HG03460 (cell line): ENCODE measurements at regions not wholly inside any gene's neighbourhood (a gene's known extent, or its start where the extent isn't known, plus 50 kb on each side); places are given as distances from the start of the nearest gene placed in this dataset.

Source experiments
- ATAC-seq: cut with Tn5 transposase; IDR thresholded peaks from one replicate; pipeline ENCODE4 v1.9.1; 2021; ENCODE audit not compliant: unreplicated experiment

GRCh38 chr3:5426094-5426883, 238.8 kb downstream of the EDEM1 start:
- peak; percentile 46 for ATAC-seq

DNA sequence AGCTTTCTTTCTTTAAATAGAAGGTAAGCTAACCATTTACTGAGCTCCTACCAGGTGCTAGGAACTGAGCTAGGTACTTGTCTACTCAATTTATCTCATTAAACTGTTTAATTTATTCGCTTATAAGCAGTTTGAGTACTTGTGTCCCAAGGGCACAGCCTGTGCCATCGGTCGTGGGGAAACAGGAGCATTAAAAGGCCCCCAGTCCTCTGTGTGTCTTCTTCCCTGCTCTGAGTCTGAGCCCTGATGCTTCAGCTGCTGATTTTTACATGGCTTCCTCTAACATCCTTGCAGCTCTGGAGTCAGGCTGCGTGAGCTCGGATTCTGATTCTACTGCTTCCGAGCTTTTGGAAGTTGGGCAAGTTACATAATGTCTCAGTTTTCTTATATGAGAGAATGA, 239.5 kb downstream of the EDEM1 start:
- ATAC-seq = no peak

GRCh38 chr3:5427938-5428337, 240.4 kb downstream of the EDEM1 start:
- ATAC-seq = no peak

- peak; percentile 84 for ATAC-seq
Measured at GRCh38 chr3:5428607-5429516, 241.4 kb downstream of the EDEM1 start.

- no peak for ATAC-seq
Measured at GRCh38 chr3:5429517-5429890, 242.0 kb downstream of the EDEM1 start.

DNA sequence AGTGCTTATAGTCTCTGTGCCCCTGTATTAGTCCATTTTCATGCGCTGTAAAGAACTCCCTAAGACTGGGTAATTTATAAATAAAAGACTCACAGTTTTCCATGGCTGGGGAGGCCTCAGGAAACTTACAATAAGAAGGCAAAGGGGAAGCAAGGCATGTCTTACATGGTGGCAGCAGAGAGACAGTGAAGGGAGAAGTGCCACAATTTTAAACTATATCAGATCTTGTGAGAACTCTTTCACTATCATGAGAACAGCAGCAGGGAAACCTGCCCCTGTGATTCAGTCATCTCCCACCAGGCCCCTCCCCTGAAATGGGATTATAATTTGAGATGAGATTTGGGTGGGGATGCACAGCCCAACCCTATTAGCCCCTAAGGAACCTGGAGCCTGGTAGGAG, 243.2 kb downstream of the EDEM1 start:
- ATAC-seq = no peak

DNA sequence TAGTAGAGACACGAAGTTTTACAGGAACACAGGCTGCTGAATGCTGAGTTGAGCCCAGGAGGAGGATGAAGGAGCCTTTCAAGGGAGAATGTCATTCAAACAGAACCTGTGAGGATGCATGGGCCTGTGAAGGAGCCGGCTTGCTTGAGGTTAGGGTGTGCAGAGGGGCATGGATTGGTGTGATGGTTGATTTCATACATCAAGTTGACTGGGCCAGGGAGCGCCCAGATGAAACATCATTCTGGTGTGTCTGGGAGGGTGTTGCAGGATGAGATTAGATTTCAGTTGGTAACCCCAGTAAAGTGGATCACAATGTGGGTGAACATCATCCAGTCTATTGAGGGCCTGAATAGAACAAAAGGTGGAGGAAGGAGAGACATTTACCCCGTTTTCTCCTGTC, 243.6 kb downstream of the EDEM1 start:
- ATAC-seq = no peak

- ATAC-seq = no peak
Measured at GRCh38 chr3:5431811-5432378, 244.4 kb downstream of the EDEM1 start.

DNA sequence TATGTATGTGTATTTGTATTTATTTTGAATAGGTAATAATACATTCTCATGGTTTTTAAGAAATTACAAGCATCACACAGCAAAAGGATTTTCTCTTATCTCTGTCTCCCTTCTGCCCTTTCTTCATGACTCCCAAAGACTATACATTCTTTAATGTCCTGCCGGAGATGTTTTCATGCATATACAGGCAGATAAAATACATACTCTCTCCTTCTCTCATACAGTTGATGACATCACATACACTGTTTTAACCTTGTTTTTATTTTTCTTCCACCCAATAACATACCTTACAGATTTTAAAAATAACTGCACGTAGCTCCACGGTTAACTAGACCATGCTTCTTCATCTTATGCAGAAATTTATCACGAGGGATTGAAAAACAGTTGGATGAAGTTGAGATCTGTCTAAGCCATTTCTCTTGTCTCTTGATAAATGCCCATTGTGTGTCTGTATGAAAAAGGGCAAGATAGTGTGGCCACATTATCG, 249.8 kb downstream of the EDEM1 start:
- ATAC-seq = no peak

DNA sequence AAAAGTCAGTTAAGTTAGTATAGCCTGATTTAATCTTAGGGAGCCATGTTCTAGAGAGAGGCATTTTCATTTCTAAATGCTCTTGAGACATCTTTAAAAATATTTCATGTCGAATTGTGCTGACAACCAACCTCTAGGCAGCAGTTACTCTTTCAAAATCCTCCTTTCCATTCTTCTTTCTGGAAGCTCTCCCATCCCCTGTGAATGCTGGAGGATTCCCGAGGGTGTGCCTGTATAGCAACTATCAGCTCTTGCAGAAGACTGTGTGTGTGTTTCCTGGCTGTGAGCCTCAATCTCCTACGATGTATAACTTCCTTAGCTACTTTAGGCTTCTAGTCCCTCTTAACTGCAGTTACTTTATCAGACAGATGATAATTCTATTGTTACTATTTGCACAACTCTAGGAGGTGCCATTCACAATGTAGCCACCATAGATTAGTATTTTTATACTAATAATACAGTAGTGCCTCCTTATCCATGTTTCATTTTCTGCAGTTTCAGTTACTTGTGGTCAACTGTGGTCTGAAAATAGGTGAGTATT, 250.3 kb downstream of the EDEM1 start:
- ATAC-seq = no peak

- ATAC-seq = no peak
Measured at GRCh38 chr3:5441401-5441800, 253.9 kb downstream of the EDEM1 start.

DNA sequence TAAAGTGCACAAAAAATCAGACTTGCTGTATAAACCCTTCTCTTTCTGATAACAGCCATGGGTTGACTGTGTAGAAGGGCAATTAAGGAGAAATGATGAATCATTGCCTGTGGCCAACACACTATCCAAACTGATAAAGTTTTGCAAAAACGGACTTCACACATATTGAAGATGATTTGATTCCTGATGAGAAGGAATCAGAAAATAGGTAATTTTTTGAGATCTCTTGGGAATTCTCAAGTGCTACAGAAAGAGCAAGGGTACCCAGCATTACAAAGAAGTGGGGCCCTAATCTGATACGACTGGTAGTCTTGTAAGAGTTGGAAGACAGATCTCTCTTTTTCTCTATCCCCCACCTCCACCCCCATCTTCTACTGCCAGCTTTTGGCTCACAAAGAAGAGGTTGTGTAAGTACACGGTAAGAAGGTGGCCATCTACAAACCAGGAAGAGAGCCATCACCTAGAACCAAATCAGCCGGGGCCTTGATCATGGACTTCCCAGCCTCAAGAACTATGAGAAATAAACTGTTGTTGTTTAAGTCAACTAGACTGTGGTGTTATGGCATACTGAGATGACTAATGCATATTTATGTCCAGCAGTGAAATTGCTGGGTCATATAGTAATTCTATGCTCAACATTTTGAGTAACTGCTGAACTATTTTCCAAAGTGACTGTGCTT, 254.7 kb downstream of the EDEM1 start:
- no peak for ATAC-seq

DNA sequence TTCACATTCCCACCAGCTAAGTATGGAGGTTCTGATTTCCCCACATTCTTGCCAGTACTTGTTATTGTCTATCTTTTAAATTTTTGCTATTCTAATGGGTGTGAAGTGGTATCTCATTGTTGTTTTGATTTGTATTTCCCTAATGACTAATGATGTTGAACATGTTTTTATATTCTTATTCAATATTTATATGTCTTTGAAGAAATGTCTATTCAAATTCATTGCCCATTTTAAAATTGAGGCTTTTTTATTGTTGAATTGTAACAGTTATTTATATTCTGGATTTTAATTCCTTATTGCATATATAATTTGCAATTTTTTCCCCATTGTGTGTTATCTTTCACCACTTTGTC, 255.3 kb downstream of the EDEM1 start:
- no peak for ATAC-seq

DNA sequence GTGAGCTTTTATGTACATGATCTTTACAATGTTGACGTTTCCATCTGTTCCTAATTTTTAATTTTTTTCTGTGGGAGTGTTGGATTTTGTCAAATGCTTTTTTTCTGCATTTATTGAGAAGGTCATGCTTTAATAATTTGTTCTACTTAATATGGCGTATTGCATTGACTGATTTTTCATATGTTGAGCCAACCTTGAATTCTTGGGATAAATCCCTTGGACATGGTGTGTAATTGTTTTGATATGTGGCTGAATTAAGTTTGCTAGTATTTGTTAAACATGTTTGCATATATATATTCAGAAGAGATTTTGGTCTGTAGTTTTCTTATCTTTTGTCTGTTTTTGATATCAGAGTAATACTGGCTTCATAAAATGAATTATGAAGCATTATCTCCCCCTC, 256.7 kb downstream of the EDEM1 start:
- ATAC-seq = no peak

DNA sequence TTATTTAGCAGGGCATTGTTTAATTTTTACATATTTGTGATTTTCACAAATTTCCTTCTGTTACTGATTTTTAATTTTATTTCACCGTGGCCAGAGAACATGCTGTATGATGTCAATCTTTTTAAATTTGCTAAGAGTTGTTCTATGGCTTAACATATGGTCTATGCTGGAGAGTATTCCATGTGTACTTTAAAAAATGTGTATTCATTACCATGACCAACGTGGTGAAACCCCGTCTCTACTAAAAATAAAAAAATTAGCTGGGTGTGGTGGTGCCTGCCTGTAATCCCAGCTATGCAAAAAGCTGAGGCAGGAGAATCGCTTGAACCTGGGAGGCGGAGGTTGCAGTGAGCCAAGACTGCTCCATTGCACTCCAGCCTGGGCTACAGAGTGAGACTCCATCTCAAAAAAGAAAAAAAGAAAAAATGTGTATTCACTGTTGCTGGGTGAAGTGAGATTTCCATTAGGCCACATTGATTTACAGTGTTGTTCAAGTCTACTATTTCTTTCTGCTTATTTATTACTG, 258.2 kb downstream of the EDEM1 start:
- ATAC-seq = no peak

DNA sequence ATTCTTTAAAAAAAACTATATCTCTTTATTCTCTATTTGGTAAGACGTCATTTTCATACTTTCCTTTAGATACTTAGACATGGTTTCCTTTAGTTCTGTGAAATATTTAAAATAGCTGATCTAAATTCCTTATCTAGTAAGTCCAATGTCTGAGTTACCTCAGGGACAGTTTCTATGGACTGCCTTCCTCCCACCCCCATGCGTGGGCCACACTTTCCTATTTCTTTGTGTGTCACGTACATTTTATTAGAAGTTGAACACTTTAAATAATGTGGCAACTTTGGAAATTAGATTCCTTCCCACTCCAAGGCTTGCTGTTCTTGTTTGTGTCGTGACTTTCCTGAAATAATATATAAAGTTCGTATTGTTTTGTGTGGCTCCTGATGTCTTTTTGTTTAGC, 260.7 kb downstream of the EDEM1 start:
- no peak for ATAC-seq

DNA sequence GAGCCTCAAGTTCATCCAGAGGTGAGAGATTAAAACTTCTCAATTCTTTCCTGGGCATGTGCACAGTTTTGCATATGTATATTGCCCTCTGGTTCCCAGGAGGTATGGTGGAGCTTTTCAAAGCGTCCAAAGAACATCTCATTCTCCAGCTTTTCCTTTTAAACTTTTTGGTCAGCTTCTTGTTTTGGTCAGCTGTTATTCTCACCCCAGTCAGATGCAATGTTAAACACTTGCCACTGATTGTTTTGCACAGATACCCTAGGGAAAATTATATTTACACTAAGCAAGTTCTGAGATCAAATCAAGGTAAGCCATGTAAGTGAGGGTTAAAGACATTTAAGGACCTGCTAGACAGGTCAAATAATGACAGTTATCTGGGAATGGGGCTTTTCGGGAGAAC, 261.3 kb downstream of the EDEM1 start:
- no peak for ATAC-seq

DNA sequence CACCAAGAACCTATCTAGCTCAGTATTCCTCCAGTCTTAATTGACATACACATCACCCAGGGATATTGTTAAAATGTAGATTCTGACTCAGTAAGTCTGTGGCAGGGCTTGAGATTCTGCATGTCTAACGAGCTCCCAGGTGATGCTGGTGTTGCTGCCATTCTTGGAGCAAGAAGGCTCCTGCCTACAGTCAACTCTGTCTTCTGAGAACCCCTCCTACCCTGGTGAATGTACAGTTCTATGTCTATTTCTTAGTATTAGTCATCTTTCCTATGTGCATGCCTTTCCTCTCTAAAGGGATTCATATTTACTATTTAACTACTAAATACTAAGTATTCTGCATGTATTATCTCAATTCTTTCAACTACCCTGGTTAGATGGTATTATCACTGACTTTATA, 268.7 kb downstream of the EDEM1 start:
- no peak for ATAC-seq

DNA sequence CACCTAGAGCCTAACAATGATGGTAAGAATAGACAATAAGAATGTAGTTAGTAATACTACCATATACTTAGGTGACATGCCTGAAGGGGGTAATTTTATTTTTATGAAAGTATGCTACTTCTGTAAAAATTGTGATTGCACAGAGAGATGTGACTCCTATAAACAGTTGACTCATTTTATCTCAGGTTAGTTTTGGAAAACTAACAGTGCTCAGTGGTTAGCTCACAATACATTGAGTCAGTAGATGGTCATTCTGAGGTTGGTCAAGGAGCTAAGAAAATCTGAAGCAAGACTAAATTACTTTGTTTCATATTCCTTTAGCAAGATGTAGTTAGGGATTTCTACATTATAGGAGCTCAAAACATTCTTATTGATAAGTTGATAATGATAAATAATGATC, 271.0 kb downstream of the EDEM1 start:
- no peak for ATAC-seq

GRCh38 chr3:5462086-5462485, 274.6 kb downstream of the EDEM1 start:
- ATAC-seq = no peak

GRCh38 chr3:5463991-5464390, 276.5 kb downstream of the EDEM1 start:
- ATAC-seq = no peak
